ENCODE measurements at regions not wholly inside any gene's neighbourhood (a gene's known extent, or its start where the extent isn't known, plus 50 kb on each side); places are given as distances from the start of the nearest gene placed in this dataset.

- DNase-seq (ENCODE audit: extremely low read depth in 1 of 11, low read depth in 9 of 11, low spot score in 4 of 11), result no peak
Measured at GRCh38 chr14:32012571-32012970, 64.5 kb upstream of the ARHGAP5 start.

- no peak for DNase-seq (ENCODE audit: extremely low read depth in 1 of 11, low read depth in 9 of 11, low spot score in 4 of 11)
Measured at GRCh38 chr14:32013083-32013482, 64.0 kb upstream of the ARHGAP5 start.

- DNase-seq (ENCODE audit: extremely low read depth in 1 of 11, low read depth in 9 of 11, low spot score in 4 of 11), result no peak
Measured at GRCh38 chr14:32014057-32014456, 63.0 kb upstream of the ARHGAP5 start.

GRCh38 chr14:32014498-32014897 lies 62.6 kb upstream of the ARHGAP5 start:
- DNase-seq (ENCODE audit: extremely low read depth in 1 of 11, low read depth in 9 of 11, low spot score in 4 of 11), result no peak

GRCh38 chr14:32015166-32015565 lies 61.9 kb upstream of the ARHGAP5 start:
- no peak for DNase-seq (ENCODE audit: extremely low read depth in 1 of 11, low read depth in 9 of 11, low spot score in 4 of 11)

GRCh38 chr14:32017587-32017986 lies 59.5 kb upstream of the ARHGAP5 start:
- DNase-seq (ENCODE audit: extremely low read depth in 1 of 11, low read depth in 9 of 11, low spot score in 4 of 11), result no peak

GRCh38 chr14:32018391-32019092 lies 58.6 kb upstream of the ARHGAP5 start:
- DNase-seq (ENCODE audit: extremely low read depth in 1 of 11, low read depth in 9 of 11, low spot score in 4 of 11), result no peak

GRCh38 chr14:32019276-32019675 lies 57.8 kb upstream of the ARHGAP5 start:
- no peak for DNase-seq (ENCODE audit: extremely low read depth in 1 of 11, low read depth in 9 of 11, low spot score in 4 of 11)

- no peak for DNase-seq (ENCODE audit: extremely low read depth in 1 of 11, low read depth in 9 of 11, low spot score in 4 of 11)
Measured at GRCh38 chr14:32020882-32021281, 56.2 kb upstream of the ARHGAP5 start.

- no peak for DNase-seq (ENCODE audit: extremely low read depth in 1 of 11, low read depth in 9 of 11, low spot score in 4 of 11)
Measured at GRCh38 chr14:32021341-32021740, 55.8 kb upstream of the ARHGAP5 start.

- DNase-seq (ENCODE audit: extremely low read depth in 1 of 11, low read depth in 9 of 11, low spot score in 4 of 11), result no peak
Measured at GRCh38 chr14:32022525-32022924, 54.6 kb upstream of the ARHGAP5 start.

- DNase-seq (ENCODE audit: extremely low read depth in 1 of 11, low read depth in 9 of 11, low spot score in 4 of 11), result no peak
Measured at GRCh38 chr14:32022938-32023466, 54.1 kb upstream of the ARHGAP5 start.

GRCh38 chr14:32023540-32023939 lies 53.6 kb upstream of the ARHGAP5 start:
- no peak for DNase-seq (ENCODE audit: extremely low read depth in 1 of 11, low read depth in 9 of 11, low spot score in 4 of 11)

GRCh38 chr14:32027255-32027939 lies 49.7 kb upstream of the ARHGAP5 start:
- no peak for DNase-seq (ENCODE audit: extremely low read depth in 1 of 11, low read depth in 9 of 11, low spot score in 4 of 11)

Measured in renal cortex interstitium (tissue), 11 donors.